GM19023 (cell line): ENCODE measurements at regions not wholly inside any gene's neighbourhood (a gene's known extent, or its start where the extent isn't known, plus 50 kb on each side); places are given as distances from the start of the nearest gene placed in this dataset.
A peak's percentile ranks its signal among the peaks of the same experiment; 100 is the strongest.

ENCODE experiments used
- ATAC-seq: cut with Tn5 transposase; IDR thresholded peaks from one replicate; pipeline ENCODE4 v1.9.1; 2021; ENCODE audit warnings: mild to moderate bottlenecking, moderate library complexity; ENCODE audit not compliant: unreplicated experiment

DNA sequence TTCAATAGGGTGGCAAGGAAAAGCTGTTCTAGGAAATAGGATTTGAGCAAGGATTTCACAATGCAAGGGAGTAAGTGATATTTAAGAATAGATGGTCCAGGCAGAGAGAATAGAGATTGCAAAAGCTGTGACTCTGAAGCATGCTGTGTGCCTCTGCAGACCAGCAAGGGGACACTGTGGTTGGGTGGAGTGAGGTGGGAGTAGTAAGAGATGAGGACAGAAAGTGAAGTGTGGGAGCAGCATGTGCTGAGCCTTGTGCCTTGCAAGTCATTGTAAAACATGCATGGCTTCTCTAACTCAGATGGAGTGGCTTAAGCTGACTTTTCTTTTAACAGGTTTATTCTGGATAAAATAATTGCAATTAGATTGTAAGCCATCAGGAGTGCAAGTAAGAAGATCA is 442.4 kb downstream of the CCSER2 start:
- no peak for ATAC-seq

- ATAC-seq = peak; percentile 55
These were observed 455.0 kb downstream of the CCSER2 start for GRCh38 chr10:84783386-84783785.

DNA sequence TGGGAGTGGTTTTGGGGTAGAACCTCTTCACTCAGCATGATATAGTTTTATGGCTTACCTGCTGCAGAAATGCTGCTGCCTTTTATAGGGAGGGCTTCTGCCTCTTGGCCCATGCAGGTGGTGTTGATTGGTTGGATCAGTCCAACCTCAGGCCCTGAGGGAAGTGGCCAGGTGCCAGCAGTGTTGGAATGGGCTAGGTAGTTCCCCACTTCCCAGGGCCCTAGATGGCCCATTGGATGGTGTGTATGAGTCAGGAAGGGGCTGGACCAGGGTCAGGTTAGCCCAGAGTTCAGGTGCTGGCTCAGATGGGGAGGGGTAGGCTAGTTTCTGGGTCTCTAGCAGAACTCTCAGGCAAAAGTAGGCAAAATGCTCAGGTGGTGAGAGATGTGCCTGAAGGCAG is 455.5 kb downstream of the CCSER2 start:
- no peak for ATAC-seq

DNA sequence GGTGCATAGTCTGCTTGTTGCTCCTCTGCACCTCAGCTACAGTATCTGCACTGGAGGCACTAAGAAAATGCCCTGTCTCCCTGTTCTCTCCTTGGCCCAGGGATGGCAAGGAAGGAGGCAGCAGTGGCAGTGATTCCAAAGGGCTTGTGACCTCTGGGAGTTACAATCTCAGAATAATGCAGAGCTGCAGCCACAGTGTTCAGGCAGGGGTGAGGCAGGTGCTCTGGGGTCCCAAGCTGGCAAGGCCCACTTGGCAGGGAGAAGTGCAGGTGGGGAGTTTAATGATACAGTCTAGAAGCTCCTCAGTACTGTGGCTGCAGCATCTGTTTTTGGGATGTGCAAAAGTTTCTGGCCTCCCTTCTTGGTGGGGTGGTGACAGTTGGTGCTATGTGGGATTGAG is 456.4 kb downstream of the CCSER2 start:
- ATAC-seq = no peak

GRCh38 chr10:84789026-84789425 is 460.6 kb downstream of the CCSER2 start:
- ATAC-seq = no peak

DNA sequence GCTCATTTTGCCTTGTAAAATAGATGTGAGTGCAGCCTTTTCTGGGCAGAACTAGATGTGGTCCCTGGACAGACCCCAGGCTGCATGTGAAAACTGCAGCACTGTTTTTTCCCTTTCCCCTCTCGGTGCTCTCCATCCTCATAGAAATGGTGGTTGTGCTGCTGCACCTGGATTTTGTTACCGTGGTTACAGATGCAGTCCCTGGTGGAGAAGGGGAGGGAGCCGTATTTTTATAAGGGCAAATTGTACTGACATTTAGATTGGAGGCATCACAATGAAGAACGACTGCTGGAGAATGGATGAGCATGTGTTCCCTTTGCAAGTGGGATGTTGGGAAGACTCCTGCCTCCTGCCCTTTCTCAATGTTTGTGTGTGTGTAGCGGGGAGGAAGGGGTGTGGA is 469.9 kb downstream of the CCSER2 start:
- no peak for ATAC-seq

DNA sequence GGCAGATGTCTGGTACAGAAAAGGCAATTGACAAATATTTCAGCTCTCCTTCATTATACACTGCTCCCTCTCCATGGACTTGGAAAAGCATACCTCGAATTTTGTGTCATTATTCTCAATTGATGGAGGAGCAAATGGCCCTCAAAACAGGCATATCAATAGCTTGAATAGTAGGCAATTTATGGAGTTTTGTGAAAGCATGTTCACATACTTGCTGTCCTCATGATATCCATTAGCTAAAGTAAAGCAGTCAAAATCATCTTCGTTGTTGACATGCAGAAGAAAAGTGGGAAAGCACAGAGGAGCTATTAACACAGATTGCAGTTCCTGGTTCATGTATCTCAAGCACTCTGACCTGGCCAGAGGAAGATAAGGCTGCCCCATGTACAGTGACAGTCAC is 472.8 kb downstream of the CCSER2 start:
- no peak for ATAC-seq

DNA sequence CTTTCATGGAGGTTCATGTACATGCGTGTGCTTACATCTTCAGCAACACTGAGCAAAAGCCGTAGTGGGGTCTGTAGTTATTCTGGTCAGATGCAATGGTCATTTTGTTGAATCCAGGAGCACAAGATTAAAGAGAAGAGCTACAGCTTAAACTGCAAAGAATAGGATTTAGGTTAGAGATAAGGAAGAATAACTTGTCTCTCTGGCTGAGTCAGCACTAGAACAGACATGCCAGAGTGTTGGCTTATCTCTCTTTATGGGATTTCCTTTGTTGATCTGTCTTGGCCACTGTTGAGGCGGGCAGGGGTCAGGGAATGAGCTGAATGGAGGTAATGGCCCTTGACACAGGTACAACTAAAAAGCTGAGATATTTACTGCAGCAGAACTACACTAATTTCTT is 473.5 kb downstream of the CCSER2 start:
- no peak for ATAC-seq

GRCh38 chr10:84805149-84805548 is 476.8 kb downstream of the CCSER2 start:
- no peak for ATAC-seq

- no peak for ATAC-seq
These were observed 482.7 kb downstream of the CCSER2 start for GRCh38 chr10:84811113-84811512.

DNA sequence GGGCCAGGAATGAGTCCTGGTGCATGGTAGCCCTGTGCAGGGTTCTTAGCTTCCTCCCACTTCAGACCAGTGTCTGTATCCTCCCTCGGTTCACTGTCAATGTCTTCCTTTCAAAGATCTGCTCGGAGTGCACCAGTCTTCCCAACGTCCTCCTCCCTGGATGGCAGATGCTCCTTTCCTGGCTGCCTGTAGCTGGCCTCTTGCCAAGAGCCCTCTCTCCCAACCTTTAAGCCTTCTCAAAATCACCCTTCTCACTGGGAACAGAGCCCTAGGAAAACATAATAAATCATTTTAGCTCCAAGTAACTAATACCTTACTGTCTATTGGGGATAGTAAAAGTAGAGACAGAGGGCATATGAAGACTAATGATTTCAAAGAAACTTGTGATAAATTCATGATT is 490.6 kb downstream of the CCSER2 start:
- no peak for ATAC-seq

GRCh38 chr10:84820120-84820519 is 491.7 kb downstream of the CCSER2 start:
- ATAC-seq = no peak

GRCh38 chr10:84820596-84820995 is 492.2 kb downstream of the CCSER2 start:
- no peak for ATAC-seq

- ATAC-seq = no peak
These were observed 494.7 kb downstream of the CCSER2 start for GRCh38 chr10:84822931-84823630.

DNA sequence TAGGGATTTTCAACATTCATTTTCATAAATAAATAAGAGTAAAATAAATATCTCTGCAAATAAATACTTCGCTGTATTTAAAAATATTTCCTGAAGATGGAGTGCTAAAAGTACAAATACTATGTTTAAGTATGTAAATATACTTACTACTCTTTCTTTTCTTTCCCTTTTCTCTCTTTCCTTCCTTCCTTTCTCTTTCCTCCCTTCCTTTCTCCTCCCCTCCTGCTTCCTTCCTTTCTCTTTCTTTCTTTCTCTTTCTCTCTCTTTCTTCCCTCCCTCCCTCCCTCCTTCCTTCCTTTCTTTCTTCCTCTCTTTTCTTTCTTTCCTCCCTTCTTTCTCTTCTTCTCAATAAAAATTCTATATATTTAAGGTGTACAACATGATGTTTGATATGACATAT is 496.1 kb downstream of the CCSER2 start:
- ATAC-seq = no peak

GRCh38 chr10:84825330-84825729 is 496.9 kb downstream of the CCSER2 start:
- ATAC-seq = no peak

DNA sequence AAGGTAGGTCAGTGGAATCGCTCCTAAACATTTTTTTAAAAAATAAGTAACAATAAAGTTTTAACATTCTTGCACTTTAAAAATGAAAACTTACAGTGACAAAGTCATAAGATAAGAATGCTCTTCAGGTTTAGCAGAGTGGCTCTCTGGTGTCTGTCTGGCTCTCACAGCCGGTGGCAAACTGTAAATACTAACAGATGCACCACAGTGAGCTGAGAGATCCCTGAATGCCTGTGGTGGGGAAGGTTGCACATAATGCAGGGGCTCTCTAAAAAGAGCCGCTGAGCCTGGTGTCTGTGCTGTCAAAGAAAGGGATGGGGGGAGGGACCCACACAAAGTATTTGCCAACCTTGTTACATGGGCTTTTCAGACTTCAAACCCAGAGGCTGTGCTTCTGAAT is 498.3 kb downstream of the CCSER2 start:
- ATAC-seq = no peak

DNA sequence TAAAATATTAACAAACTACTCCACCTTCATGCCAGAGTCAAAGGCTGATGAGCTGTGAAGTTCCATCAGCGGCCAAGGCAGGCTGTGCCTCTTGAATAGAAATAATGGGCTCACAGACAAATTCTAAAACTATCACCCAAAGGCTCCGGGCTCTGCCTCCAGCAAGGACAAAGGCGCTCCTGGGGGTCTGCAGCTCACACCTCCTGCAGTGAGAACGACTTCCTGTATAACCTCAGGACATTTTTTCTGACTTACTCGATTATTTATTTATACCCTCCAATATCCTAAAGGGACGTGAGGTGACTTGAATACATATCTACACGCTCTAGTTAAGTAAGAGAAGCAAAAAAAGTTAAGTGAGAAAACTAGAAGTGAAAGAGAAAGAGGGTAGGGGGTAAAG is 500.7 kb downstream of the CCSER2 start:
- no peak for ATAC-seq

GRCh38 chr10:84837041-84837812 is 508.8 kb downstream of the CCSER2 start:
- ATAC-seq = no peak

DNA sequence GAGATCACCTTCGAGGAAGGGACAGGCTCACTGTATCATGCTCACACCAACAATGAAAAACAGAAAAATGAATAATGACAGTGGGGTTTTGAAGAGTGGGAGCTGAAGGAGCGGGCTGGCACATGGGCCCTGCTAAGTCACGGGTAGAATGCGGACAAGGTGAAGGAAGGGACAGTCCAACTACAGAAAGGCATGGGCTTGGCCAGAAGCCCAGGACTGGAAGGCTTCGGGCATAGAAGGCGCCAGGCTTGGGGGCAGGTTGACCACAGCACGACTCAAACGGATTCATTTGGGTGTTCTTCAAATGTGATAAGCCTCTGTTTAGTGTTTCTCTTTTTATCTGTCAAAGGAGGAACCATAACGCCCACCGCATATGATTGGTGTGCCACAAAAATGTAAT is 509.5 kb downstream of the CCSER2 start:
- ATAC-seq = no peak

DNA sequence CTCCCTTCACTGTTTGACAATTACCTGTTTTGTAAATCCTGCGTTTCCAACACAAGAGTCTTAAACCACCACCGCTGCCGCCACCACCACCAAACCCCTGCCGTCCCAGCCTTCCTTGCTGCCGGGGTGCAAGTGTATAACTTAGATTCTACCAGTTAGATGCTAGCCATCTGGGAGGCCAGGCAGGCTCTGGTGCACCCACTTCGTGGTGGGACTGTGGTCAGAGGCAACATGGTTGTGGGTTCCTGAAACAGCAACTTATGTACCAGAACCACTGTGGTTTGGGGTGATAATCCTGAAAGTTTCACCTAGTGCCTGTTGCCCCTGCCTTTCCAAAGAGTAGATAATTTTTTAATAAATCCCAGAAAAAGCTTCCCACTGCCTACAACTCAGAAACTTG is 510.5 kb downstream of the CCSER2 start:
- ATAC-seq = no peak

DNA sequence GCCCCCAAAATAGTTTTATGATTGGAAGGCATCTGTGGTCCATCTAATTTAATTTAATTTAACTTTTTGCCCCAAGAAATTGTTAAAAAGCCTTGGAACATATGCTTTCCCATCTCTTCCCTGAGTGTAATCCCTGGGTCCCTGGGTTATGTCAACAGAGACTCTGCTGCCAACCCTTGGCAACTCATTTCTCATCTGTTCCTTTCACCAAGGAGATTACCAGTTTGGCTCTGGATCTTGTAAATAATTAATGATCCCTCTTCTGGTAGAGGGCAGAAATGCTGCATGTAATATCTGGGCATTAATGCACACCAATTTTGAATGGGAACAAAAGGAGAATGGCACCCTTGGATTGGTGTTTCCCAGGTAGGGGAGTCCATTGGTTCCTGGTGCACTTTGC is 514.2 kb downstream of the CCSER2 start:
- no peak for ATAC-seq

GRCh38 chr10:84844461-84844860 is 516.1 kb downstream of the CCSER2 start:
- no peak for ATAC-seq
